Caco-2 (cell line): ENCODE measurements at regions not wholly inside any gene's neighbourhood (a gene's known extent, or its start where the extent isn't known, plus 50 kb on each side); places are given as distances from the start of the nearest gene placed in this dataset.

Experiments used
- BruUV-seq: library from RNA; stranded (reverse); fragments of 400-500 nt; replicated peaks from 2 replicates; lab custom pipeline; 2021; lab: Mats Ljungman, UMichigan
- CTCF ChIA-PET: fragments of 300-600 bp; sonication (Branson Sonifier 250); formaldehyde crosslinking; loops from one replicate; lab custom pipeline; 2022; ENCODE audit warnings: antibody characterized with exemption; lab: Charles Lee
- POLR2A ChIA-PET: fragments of 300-600 bp; sonication (Branson Sonifier 250); formaldehyde crosslinking; loops from one replicate; lab custom pipeline; 2022; ENCODE audit warnings: antibody characterized with exemption; lab: Charles Lee
- DNase-seq, 2 experiments: peaks; one replicate each; pipeline versions ENCODE4 v3.0.0 to v3.0.0-alpha.2; 2020 to 2022
- H3K27me3 ChIP-seq: replicated peaks from 2 replicates; pipeline ENCODE4 v1.6.0; 2011; ENCODE audit warnings: low read length; ENCODE audit not compliant: control insufficient read depth, insufficient read depth
- H3K36me3 ChIP-seq: 2 replicates; pipeline ENCODE4 v1.5.1; 2011; ENCODE audit warnings: low read length; ENCODE audit not compliant: control insufficient read depth, insufficient read depth
- H3K4me1 ChIP-seq: fragments of 250-450 bp; sonication (Bioruptor Pico); 2 replicates; pipeline ENCODE4 v1.5.1; 2020; ENCODE audit warnings: mild to moderate bottlenecking
- H3K4me3 ChIP-seq: 2 replicates; pipeline ENCODE4 v1.5.1; 2011; ENCODE audit warnings: low read depth, mild to moderate bottlenecking, control low read depth, low read length
- H3K9me3 ChIP-seq: fragments of 250-450 bp; sonication (Bioruptor Pico); 2 replicates; pipeline ENCODE4 v1.5.1; 2020; ENCODE audit warnings: mild to moderate bottlenecking, moderate library complexity
- H3K27ac Mint-ChIP-seq: one replicate; pipeline ENCODE4 v1.8.0; 2022; ENCODE audit warnings: mixed read lengths; ENCODE audit not compliant: unreplicated experiment
- H3K27me3 Mint-ChIP-seq: one replicate; pipeline ENCODE4 v1.8.0; 2022; ENCODE audit warnings: mixed read lengths; ENCODE audit not compliant: insufficient read depth, unreplicated experiment
- H3K36me3 Mint-ChIP-seq: one replicate; pipeline ENCODE4 v1.8.0; 2022; ENCODE audit warnings: mild to moderate bottlenecking, mixed read lengths; ENCODE audit not compliant: insufficient read depth, unreplicated experiment
- H3K4me1 Mint-ChIP-seq: one replicate; pipeline ENCODE4 v1.8.0; 2022; ENCODE audit warnings: low read depth, mixed read lengths; ENCODE audit not compliant: unreplicated experiment
- H3K4me3 Mint-ChIP-seq: one replicate; pipeline ENCODE4 v1.8.0; 2022; ENCODE audit warnings: mild to moderate bottlenecking, moderate library complexity, mixed read lengths; ENCODE audit not compliant: unreplicated experiment
- H3K9me3 Mint-ChIP-seq: one replicate; pipeline ENCODE4 v1.8.0; 2022; ENCODE audit warnings: mixed read lengths; ENCODE audit not compliant: unreplicated experiment
- intact Hi-C: fragments of 100-400 bp; cut with micrococcal nuclease; formaldehyde crosslinking; loops from one replicate; pipeline ENCODE4 v1.10.0; 2022; ENCODE audit not compliant: unreplicated experiment
- TF ChIP-seq, protein P1 (sequence below), 2 experiments: fragments of 200-600 bp in 1 of 2; IDR thresholded peaks; 1 replicate in 1 of 2; 2 replicates in 1 of 2; pipeline versions ENCODE4 v1.5.1 to v1.8.0; 2011 to 2022; ENCODE audit warnings: antibody characterized with exemption in 1 of 2, control low read depth in 1 of 2, inconsistent platforms in 1 of 2, low read depth in 1 of 2, low read length in 1 of 2, mild to moderate bottlenecking in 1 of 2, moderate library complexity in 1 of 2; ENCODE audit not compliant: insufficient read depth in 1 of 2, severe bottlenecking in 1 of 2, unreplicated experiment in 1 of 2

DNA sequence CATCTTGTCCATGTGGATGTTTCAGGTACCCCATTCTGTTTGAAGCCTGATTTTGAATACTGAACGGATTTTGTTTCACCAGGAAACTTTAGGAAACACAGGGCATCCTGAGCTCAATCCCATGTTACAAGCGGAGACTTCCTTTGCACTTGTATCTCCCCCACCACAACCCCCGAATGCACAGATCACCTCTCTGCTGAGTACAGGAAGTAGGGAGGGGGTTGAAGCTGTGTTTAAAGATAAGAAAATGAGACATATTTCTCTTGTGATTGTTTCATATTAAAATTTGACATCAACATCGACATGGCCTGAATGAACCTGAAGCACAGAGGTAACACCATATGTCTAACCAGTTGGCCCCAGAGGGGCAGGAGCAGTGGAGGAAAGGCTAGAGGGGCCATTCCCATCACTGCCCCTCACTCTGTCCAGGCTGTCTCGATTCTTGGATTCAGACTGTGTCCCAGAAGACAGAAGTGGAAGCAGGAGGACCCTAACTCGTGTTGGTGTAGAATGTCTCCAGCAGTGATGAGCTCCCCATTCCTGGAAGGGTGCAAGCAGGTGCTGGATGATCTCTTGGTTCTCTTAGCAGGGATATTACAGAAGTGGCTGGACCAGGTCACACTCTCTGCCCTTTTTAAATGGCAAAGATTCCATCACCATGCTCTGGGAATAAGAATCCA lies 59.6 kb upstream of the IQSEC1 start:
- no peaks in the 10 kb centered on the region; the same call in 1 of the 2 replicates for H3K27me3 ChIP-seq
- H3K27ac Mint-ChIP-seq, result no peak overlapping the region
- H3K4me1 Mint-ChIP-seq, result no peaks in the 10 kb centered on the region
- peaks cover 4% of the 10 kb centered on the region; the same call in 1 of the 2 replicates for H3K9me3 ChIP-seq
- intact Hi-C loops, result no loop called here
- POLR2A ChIA-PET, result no interaction called here
- no peak overlapping the region for H3K4me3 Mint-ChIP-seq
- peaks cover 11% of the 10 kb centered on the region for H3K27me3 Mint-ChIP-seq
- TF ChIP-seq, protein P1, sequence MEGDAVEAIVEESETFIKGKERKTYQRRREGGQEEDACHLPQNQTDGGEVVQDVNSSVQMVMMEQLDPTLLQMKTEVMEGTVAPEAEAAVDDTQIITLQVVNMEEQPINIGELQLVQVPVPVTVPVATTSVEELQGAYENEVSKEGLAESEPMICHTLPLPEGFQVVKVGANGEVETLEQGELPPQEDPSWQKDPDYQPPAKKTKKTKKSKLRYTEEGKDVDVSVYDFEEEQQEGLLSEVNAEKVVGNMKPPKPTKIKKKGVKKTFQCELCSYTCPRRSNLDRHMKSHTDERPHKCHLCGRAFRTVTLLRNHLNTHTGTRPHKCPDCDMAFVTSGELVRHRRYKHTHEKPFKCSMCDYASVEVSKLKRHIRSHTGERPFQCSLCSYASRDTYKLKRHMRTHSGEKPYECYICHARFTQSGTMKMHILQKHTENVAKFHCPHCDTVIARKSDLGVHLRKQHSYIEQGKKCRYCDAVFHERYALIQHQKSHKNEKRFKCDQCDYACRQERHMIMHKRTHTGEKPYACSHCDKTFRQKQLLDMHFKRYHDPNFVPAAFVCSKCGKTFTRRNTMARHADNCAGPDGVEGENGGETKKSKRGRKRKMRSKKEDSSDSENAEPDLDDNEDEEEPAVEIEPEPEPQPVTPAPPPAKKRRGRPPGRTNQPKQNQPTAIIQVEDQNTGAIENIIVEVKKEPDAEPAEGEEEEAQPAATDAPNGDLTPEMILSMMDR (IDR thresholded peaks at IDR 0.05; ENCODE audit: insufficient read depth in 1 of 2, low read depth in 1 of 2, low read length in 1 of 2, severe bottlenecking in 1 of 2, unreplicated experiment in 1 of 2), result no peak
- H3K36me3 Mint-ChIP-seq, result no peaks in the 10 kb centered on the region
- H3K36me3 ChIP-seq, result no peaks in the 10 kb centered on the region
- H3K9me3 Mint-ChIP-seq, result no peaks in the 10 kb centered on the region
- no TSS peak for BruUV-seq
- no peaks in the 10 kb centered on the region for H3K4me1 ChIP-seq
- CTCF ChIA-PET, result no interaction called here
- DNase-seq, result no peak
- H3K4me3 ChIP-seq, result no peak overlapping the region

- Histone ChIP-seq H3K4me3 (no peak overlapping the region), H3K4me1 (no peaks in the 10 kb centered on the region), H3K27me3 (no peaks in the 10 kb centered on the region; the same call in 1 of the 2 replicates), H3K9me3 (peaks cover 8% of the 10 kb centered on the region; the same call in 1 of the 2 replicates), H3K36me3 (no peaks in the 10 kb centered on the region)
- no peak overlapping the region for H3K4me3 Mint-ChIP-seq
- no peaks in the 10 kb centered on the region for H3K4me1 Mint-ChIP-seq
- no peak overlapping the region for H3K27ac Mint-ChIP-seq
- intact Hi-C loops, result no loop called here
- H3K9me3 Mint-ChIP-seq, result no peaks in the 10 kb centered on the region
- H3K36me3 Mint-ChIP-seq, result no peaks in the 10 kb centered on the region
- peaks cover 15% of the 10 kb centered on the region for H3K27me3 Mint-ChIP-seq
- ChIA-PET POLR2A (no interaction called here), CTCF (no interaction called here)
- TF ChIP-seq, protein P1 (IDR thresholded peaks at IDR 0.05; ENCODE audit: insufficient read depth in 1 of 2, low read depth in 1 of 2, low read length in 1 of 2, severe bottlenecking in 1 of 2, unreplicated experiment in 1 of 2), result no peak
- no TSS peak for BruUV-seq
- DNase-seq, result peak in 1 of 2 experiments; percentile 12
These were observed 59.1 kb upstream of the IQSEC1 start for GRCh38 chr3:13132281-13132680.

DNA sequence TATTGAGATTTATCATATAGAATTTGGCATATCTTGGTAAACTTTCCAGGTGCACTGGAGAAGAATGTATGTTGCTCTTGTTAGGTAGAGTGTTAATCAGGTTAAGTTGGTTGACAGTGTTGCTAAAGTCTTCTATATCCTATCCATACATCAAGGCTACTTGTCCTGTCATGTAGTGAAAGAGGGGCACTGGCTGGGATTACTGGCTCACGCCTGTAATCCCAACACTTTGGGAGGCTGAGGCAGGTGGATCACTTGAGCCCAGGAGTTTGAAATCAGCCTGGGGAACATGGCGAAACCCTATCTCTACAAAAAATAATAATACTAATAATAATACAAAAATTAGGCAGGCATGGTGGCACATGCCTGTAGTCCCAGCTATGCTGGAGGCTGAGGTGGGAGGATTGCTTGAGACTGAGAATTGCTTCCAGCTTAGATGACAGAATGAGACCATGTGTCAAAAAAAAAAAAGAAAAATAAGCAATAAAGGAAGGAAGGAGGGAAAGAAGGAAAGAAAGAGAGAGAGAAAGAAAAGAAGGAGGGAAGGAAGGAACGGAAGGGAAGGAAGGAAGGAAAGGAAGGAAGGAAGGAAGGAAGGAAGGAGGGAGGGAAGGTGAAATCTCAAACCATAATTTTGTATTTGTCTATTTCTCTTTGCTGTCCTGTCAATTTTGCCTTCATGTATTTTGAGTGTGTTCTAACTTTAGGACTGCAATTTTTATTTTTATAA lies 57.4 kb upstream of the IQSEC1 start:
- peaks cover 8% of the 10 kb centered on the region; the same call in 1 of the 2 replicates for H3K9me3 ChIP-seq
- no peak for DNase-seq
- no peak overlapping the region for H3K4me3 ChIP-seq
- no TSS peak for BruUV-seq
- Mint-ChIP-seq H3K27me3 (peaks cover 15% of the 10 kb centered on the region), H3K4me3 (no peak overlapping the region), H3K36me3 (no peaks in the 10 kb centered on the region), H3K4me1 (no peaks in the 10 kb centered on the region), H3K27ac (no peak overlapping the region), H3K9me3 (no peaks in the 10 kb centered on the region)
- H3K4me1 ChIP-seq, result no peaks in the 10 kb centered on the region
- intact Hi-C loops, result no loop called here
- no peaks in the 10 kb centered on the region; the same call in 1 of the 2 replicates for H3K27me3 ChIP-seq
- ChIA-PET CTCF (interaction anchor here (0.6 kb wide), 1 partner anchor 39 kb away, joined by 4 read pairs; no protein-coding TSS in a partner anchor), POLR2A (no interaction called here)
- TF ChIP-seq, protein P1 (IDR thresholded peaks at IDR 0.05; ENCODE audit: insufficient read depth in 1 of 2, low read depth in 1 of 2, low read length in 1 of 2, severe bottlenecking in 1 of 2, unreplicated experiment in 1 of 2), result no peak
- H3K36me3 ChIP-seq, result no peaks in the 10 kb centered on the region
